ENCODE measurements at regions not wholly inside any gene's neighbourhood (a gene's known extent, or its start where the extent isn't known, plus 50 kb on each side); places are given as distances from the start of the nearest gene placed in this dataset.

GRCh38 chr9:15047028-15047551 lies 136.9 kb upstream of the FREM1 start:
- TF ChIP-seq CTCF (conservative IDR thresholded peaks at IDR 0.05; ENCODE audit: low read length) (no peak), EZH2phosphoT487 (IDR thresholded peaks at IDR 0.05; ENCODE audit: borderline replicate concordance, low read depth, low read length) (no peak)

All from OCI-LY7 (cell line).